ENCODE measurements at regions not wholly inside any gene's neighbourhood (a gene's known extent, or its start where the extent isn't known, plus 50 kb on each side); places are given as distances from the start of the nearest gene placed in this dataset.

DNA sequence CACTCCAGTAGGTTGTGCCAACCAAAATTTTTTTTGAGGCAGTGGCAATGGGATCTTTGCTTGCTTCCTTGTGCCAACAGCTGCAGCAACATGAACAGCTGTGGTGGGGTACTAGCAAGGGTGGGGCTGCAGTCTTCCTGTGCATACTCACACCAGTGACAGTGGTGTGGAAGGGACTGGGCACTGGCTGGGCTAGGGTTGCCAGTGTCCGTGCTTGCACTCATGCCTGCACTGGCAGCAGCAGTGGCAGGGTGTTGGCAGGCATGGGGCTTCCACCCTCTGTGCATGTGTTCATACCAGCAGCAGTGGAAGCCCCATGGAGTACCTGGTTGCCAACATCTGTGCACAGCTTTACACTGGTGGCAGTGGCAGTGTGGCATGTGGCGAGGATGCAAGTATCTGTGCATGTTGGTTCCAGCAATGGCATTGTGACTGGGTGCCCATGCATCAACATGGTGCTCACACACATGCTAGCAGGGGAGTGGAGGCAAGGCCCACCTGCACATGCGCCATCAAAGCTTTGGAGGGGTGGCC is 1312.6 kb downstream of the PCDH18 start:
- in situ Hi-C loops (cut with MboI): no loop called here
- no peak overlapping the region for H3K9ac ChIP-seq (ENCODE audit: control insufficient read depth, insufficient read depth, low read length)
- intact Hi-C loops (cut with micrococcal nuclease; ENCODE audit: unreplicated experiment): no loop called here
- ChIA-PET RAD21 (ENCODE audit: unreplicated experiment) (no interaction called here), SMC1A (ENCODE audit: uncharacterized antibody, unreplicated experiment) (no interaction called here), POLR2A (no interaction called here), CTCF (no interaction called here)
- no peak for DNase-seq (ENCODE audit: low read depth, low spot score)
- BruUV-seq (replicated peaks): no TSS peak
- no peaks in the 10 kb centered on the region for H4K20me1 ChIP-seq (ENCODE audit: control insufficient read depth, insufficient read depth)
- no peak for TF ChIP-seq REST (IDR thresholded peaks at IDR 0.05; ENCODE audit: low read depth, low read length)
- no peaks in the 10 kb centered on the region for H3K79me2 ChIP-seq (ENCODE audit: control insufficient read depth, insufficient read depth, low read length)
- H3K36me3 ChIP-seq (ENCODE audit: control insufficient read depth in 2 of 2, insufficient read depth in 2 of 2, low read length in 1 of 2): no peaks in the 10 kb centered on the region
- H3K4me3 ChIP-seq: no peak overlapping the region
- H2AFZ ChIP-seq (ENCODE audit: control insufficient read depth, low read depth, low read length): no peak overlapping the region
- no peaks in the 10 kb centered on the region for H3K9me3 ChIP-seq (replicated peaks; ENCODE audit: control insufficient read depth, insufficient read depth, low read length)
- no peak overlapping the region for H3K4me2 ChIP-seq (ENCODE audit: control insufficient read depth, insufficient read depth)
- no peak overlapping the region for H3K27ac ChIP-seq (ENCODE audit: control insufficient read depth, insufficient read depth)
- no peak for FAIRE-seq
- H3K27me3 ChIP-seq (replicated peaks in 1 of 2; ENCODE audit: control insufficient read depth in 2 of 2, insufficient read depth in 2 of 2, low read length in 1 of 2): no peaks in the 10 kb centered on the region
- no peak for ATAC-seq
- WGBS (ENCODE audit: insufficient coverage, insufficient replicate concordance, low lambda C conversion rate, missing lambda C conversion rate): 0% methylated on average over 3 of the region's 3 CpGs
- H3K4me1 ChIP-seq (ENCODE audit: control insufficient read depth, insufficient read depth, low read length): no peaks in the 10 kb centered on the region

- Histone ChIP-seq H3K27ac (ENCODE audit: control insufficient read depth, insufficient read depth) (no peak overlapping the region), H3K4me1 (ENCODE audit: control insufficient read depth, insufficient read depth, low read length) (no peaks in the 10 kb centered on the region), H2AFZ (ENCODE audit: control insufficient read depth, low read depth, low read length) (no peak overlapping the region), H3K9me3 (replicated peaks; ENCODE audit: control insufficient read depth, insufficient read depth, low read length) (no peaks in the 10 kb centered on the region), H3K79me2 (ENCODE audit: control insufficient read depth, insufficient read depth, low read length) (no peaks in the 10 kb centered on the region), H3K27me3 (replicated peaks in 1 of 2; ENCODE audit: control insufficient read depth in 2 of 2, insufficient read depth in 2 of 2, low read length in 1 of 2) (no peaks in the 10 kb centered on the region), H3K36me3 (ENCODE audit: control insufficient read depth in 2 of 2, insufficient read depth in 2 of 2, low read length in 1 of 2) (no peaks in the 10 kb centered on the region), H3K4me3 (no peak overlapping the region), H3K4me2 (ENCODE audit: control insufficient read depth, insufficient read depth) (no peak overlapping the region), H4K20me1 (ENCODE audit: control insufficient read depth, insufficient read depth) (no peaks in the 10 kb centered on the region), H3K9ac (ENCODE audit: control insufficient read depth, insufficient read depth, low read length) (no peak overlapping the region)
- in situ Hi-C loops (cut with MboI) (no loop called here), intact Hi-C loops (cut with micrococcal nuclease; ENCODE audit: unreplicated experiment) (no loop called here)
- RAD21 ChIA-PET (ENCODE audit: unreplicated experiment): no interaction called here
- no peak for ATAC-seq
- no peak for TF ChIP-seq TARDBP (IDR thresholded peaks at IDR 0.05; ENCODE audit: borderline replicate concordance)
- SMC1A ChIA-PET (ENCODE audit: uncharacterized antibody, unreplicated experiment): no interaction called here
- no peak for FAIRE-seq
- 3% methylated on average over 4 of the region's 4 CpGs for WGBS (ENCODE audit: insufficient coverage, insufficient replicate concordance, low lambda C conversion rate, missing lambda C conversion rate)
- CTCF ChIA-PET: interaction anchor here (0.6 kb wide), 1 partner anchor 19 kb away, joined by 3 read pairs; no protein-coding TSS in a partner anchor
- POLR2A ChIA-PET: no interaction called here
- BruUV-seq (replicated peaks): no TSS peak
- DNase-seq (ENCODE audit: low read depth, low spot score): no peak
These were observed 1329.1 kb downstream of the PCDH18 start for GRCh38 chr4:136203199-136203598.
